Suprapubic skin (tissue), 4 donors: ENCODE measurements at regions not wholly inside any gene's neighbourhood (a gene's known extent, or its start where the extent isn't known, plus 50 kb on each side); places are given as distances from the start of the nearest gene placed in this dataset.

Experiments used
- DNase-seq, 2 donors: peaks; one replicate each; pipeline ENCODE4 v3.0.0-alpha.2; 2019; ENCODE audit warnings: low spot score in 2 of 2
- H3K27ac ChIP-seq: fragments of 200-600 bp; sonication (generic); one replicate; pipeline ENCODE4 v1.5.1; 2019
- H3K27me3 ChIP-seq: fragments of 200-600 bp; sonication (generic); one replicate; pipeline ENCODE4 v1.5.1; 2019
- H3K36me3 ChIP-seq: fragments of 200-600 bp; sonication (generic); one replicate; pipeline ENCODE4 v1.5.1; 2019
- H3K4me1 ChIP-seq: fragments of 200-600 bp; sonication (generic); one replicate; pipeline ENCODE4 v1.5.1; 2019
- H3K4me3 ChIP-seq: fragments of 200-600 bp; sonication (generic); one replicate; pipeline ENCODE4 v1.5.1; 2019; ENCODE audit warnings: mild to moderate bottlenecking
- H3K9me3 ChIP-seq: fragments of 200-600 bp; sonication (generic); one replicate; pipeline ENCODE4 v1.5.1; 2019
- CTCF ChIP-seq, 2 donors: fragments of 200-600 bp in 1 of 2; fragments of 450-650 bp in 1 of 2; sonication (generic) in 1 of 2; IDR thresholded peaks; one replicate each; pipeline ENCODE4 v1.5.1; 2016 to 2019; ENCODE audit warnings: antibody characterized with exemption in 2 of 2, mild to moderate bottlenecking in 1 of 2, moderate library complexity in 1 of 2
- EP300 ChIP-seq: sonication (generic); formaldehyde crosslinking; IDR thresholded peaks from one replicate; pipeline ENCODE4 v1.6.1; 2017; ENCODE audit warnings: antibody characterized with exemption
- POLR2A ChIP-seq, 2 donors: fragments of 450-650 bp; IDR thresholded peaks; one replicate each; pipeline ENCODE4 v1.6.1; 2017; ENCODE audit warnings: antibody characterized with exemption in 2 of 2, mild to moderate bottlenecking in 2 of 2, moderate library complexity in 2 of 2
- POLR2AphosphoS5 ChIP-seq, 3 donors: sonication (generic); formaldehyde crosslinking; IDR thresholded peaks; one replicate each; pipeline ENCODE4 v1.6.1; 2017; ENCODE audit warnings: antibody characterized with exemption in 3 of 3
- WGBS: methylation state at CpG from one replicate; pipeline ENCODE4 v1.1.5; 2018; 5-methylcytosine and 5-hydroxymethylcytosine counted together

GRCh38 chr2:67922080-67922785 lies 140.6 kb downstream of the C1D start:
- Histone ChIP-seq H3K4me1 (no peaks in the 10 kb centered on the region), H3K36me3 (no peaks in the 10 kb centered on the region), H3K27me3 (peaks cover 4% of the 10 kb centered on the region), H3K4me3 (no peak overlapping the region), H3K9me3 (no peaks in the 10 kb centered on the region), H3K27ac (no peak overlapping the region)
- DNase-seq, result no peak
- no peak for TF ChIP-seq POLR2AphosphoS5 (IDR thresholded peaks at IDR 0.05)
- TF ChIP-seq CTCF (IDR thresholded peaks at IDR 0.05), result no peak
- no peak for TF ChIP-seq EP300
- WGBS, result 59% methylated on average over 4 of the region's 4 CpGs

- H3K27me3 ChIP-seq, result peaks cover 4% of the 10 kb centered on the region
- WGBS, result 31% methylated on average over 4 of the region's 4 CpGs
These were observed 139.1 kb downstream of the C1D start for GRCh38 chr2:67923696-67924095.

GRCh38 chr2:67927501-67927900 lies 135.3 kb downstream of the C1D start:
- Histone ChIP-seq H3K4me3 (no peak overlapping the region), H3K4me1 (no peaks in the 10 kb centered on the region), H3K9me3 (no peaks in the 10 kb centered on the region), H3K36me3 (no peaks in the 10 kb centered on the region), H3K27me3 (peaks cover 4% of the 10 kb centered on the region), H3K27ac (no peak overlapping the region)
- no peak for TF ChIP-seq EP300
- no peak for TF ChIP-seq CTCF (IDR thresholded peaks at IDR 0.05)
- TF ChIP-seq POLR2AphosphoS5 (IDR thresholded peaks at IDR 0.05), result no peak
- TF ChIP-seq POLR2A (IDR thresholded peaks at IDR 0.05), result no peak
- DNase-seq, result no peak
- 65% methylated on average over 3 of the region's 3 CpGs for WGBS

More at GRCh38 chr2:67923696-67924095, 139.1 kb downstream of the C1D start:
- Histone ChIP-seq H3K36me3 (no peaks in the 10 kb centered on the region), H3K4me1 (no peaks in the 10 kb centered on the region), H3K4me3 (no peak overlapping the region), H3K9me3 (no peaks in the 10 kb centered on the region), H3K27ac (no peak overlapping the region)
- TF ChIP-seq POLR2A (IDR thresholded peaks at IDR 0.05), result no peak
- TF ChIP-seq POLR2AphosphoS5 (IDR thresholded peaks at IDR 0.05), result no peak
- TF ChIP-seq EP300, result no peak
- no peak for TF ChIP-seq CTCF (IDR thresholded peaks at IDR 0.05)
- no peak for DNase-seq

GRCh38 chr2:67930156-67930555 lies 132.6 kb downstream of the C1D start:
- WGBS, result 73% methylated on average over 3 of the region's 3 CpGs
- H3K27ac ChIP-seq, result no peak overlapping the region
- no peaks in the 10 kb centered on the region for H3K9me3 ChIP-seq
- H3K36me3 ChIP-seq, result no peaks in the 10 kb centered on the region
- H3K27me3 ChIP-seq, result no peaks in the 10 kb centered on the region
- no peak overlapping the region for H3K4me3 ChIP-seq
- no peaks in the 10 kb centered on the region for H3K4me1 ChIP-seq
- no peak for TF ChIP-seq EP300
- TF ChIP-seq CTCF (IDR thresholded peaks at IDR 0.05), result no peak
- TF ChIP-seq POLR2A (IDR thresholded peaks at IDR 0.05), result no peak
- TF ChIP-seq POLR2AphosphoS5 (IDR thresholded peaks at IDR 0.05), result no peak
- no peak for DNase-seq

GRCh38 chr2:67936969-67937368 lies 125.8 kb downstream of the C1D start:
- H3K4me3 ChIP-seq, result no peak overlapping the region
- H3K27ac ChIP-seq, result peak overlapping the region; percentile 78
- TF ChIP-seq EP300 (no peak), POLR2A (IDR thresholded peaks at IDR 0.05) (no peak), POLR2AphosphoS5 (IDR thresholded peaks at IDR 0.05) (no peak), CTCF (IDR thresholded peaks at IDR 0.05) (no peak)
- no peak for DNase-seq
- H3K4me1 ChIP-seq, result no peaks in the 10 kb centered on the region
- no peaks in the 10 kb centered on the region for H3K27me3 ChIP-seq
- H3K36me3 ChIP-seq, result no peaks in the 10 kb centered on the region
- H3K9me3 ChIP-seq, result no peaks in the 10 kb centered on the region
- 88% methylated on average over 3 of the region's 3 CpGs for WGBS
